Stimulated activated CD8-positive, alpha-beta memory T cell treated with anti-CD3 and anti-CD28 coated beads, Interleukin-4, amount 100 ng/mL, for 48 hours (primary cell): ENCODE measurements at regions not wholly inside any gene's neighbourhood (a gene's known extent, or its start where the extent isn't known, plus 50 kb on each side); places are given as distances from the start of the nearest gene placed in this dataset.
"Not testable (repeated sequence)": the region's sequence is repeated elsewhere in the genome, so short reads cannot be mapped to it uniquely, and the experiment has no call there.

Source experiments
- DNase-seq: peaks from one replicate; pipeline ENCODE4 v3.0.0-alpha.2; 2020

- DNase-seq, result no peak
Measured at GRCh38 chr6:167662075-167662880, 164.4 kb upstream of the AFDN start.

DNA sequence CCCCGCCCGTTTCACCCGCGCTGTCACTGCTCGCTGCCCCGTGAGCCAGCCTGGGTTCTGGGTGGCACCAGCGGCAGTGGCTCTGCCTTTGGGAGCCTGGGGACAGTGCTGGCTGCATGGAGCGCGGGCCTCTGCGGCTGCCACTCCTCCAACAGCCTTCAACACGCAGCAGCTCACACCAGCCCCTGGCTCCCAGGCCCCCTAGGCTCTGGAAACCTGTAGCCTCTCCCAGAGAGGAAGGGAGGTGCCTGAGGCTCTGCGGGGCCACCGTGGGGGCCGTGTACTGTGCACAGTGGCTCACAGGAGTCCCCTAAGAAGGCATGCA is 163.9 kb upstream of the AFDN start:
- no peak for DNase-seq

DNA sequence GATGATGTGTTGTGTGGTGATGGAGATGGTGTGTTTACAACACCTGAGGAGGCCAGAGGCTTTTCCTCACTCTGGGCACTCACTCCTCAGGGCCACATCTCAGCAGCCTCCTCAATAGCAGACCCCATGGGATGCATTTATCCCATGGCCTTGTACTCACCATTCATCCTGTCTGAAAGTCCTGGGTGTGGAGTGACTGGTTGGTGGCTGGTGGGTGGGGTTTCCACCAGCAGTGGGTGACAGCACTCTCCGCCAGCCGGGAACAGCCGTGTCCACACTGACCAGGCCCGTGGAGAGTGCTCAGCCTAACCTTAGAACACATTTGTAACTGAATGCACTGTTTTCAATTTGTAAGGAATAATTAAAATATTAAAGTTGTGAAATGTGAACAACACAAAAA is 163.4 kb upstream of the AFDN start:
- no peak for DNase-seq

GRCh38 chr6:167663784-167664443 is 162.8 kb upstream of the AFDN start:
- no peak for DNase-seq

DNA sequence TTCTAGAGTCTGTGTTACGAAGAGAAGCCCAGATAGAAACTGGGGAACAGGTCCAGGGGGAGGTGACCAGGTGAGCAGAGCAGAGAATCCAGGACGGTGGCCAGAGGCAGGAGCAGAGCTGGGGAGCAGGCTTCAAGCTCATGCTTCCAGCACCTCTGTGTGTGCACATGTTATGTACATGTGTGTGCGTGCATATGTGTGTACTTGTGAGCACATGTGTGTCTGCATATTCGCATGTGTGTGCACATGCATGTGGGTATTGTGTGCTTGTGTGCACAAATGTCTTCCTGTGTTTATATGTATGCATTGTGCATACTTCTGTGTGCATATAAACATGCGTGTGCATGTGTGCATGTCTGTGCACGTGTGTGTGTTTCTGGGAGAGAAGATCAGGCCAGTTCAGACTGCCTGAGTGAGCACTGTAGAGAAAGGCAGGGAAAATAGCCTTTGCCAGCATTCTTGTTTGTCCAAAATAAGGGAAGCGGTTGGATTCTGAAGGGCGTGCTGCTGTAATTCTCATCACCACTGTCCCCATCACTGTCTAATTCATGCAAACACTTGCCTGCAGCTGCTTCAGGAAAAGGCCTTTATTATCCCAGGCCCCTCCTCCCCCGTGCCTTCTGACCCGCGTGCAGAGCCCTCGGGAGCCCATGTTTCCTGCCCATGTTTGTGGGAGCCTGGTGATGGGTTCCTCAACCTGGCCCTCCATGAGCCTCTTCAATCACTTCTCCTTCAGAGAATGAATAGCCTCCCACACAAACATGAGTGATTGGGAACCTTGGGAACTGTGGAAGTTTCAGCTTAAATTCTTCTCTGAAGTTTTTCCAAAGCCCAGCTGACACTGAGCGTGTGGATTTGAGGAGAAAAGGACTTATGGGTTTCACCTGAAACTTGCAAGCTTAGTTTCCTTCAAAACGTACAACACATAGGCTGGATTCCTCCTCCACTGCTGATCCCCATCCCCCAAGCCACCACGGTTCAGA is 161.7 kb upstream of the AFDN start:
- no peak for DNase-seq

- DNase-seq, result no peak
Measured at GRCh38 chr6:167665698-167666330, 160.9 kb upstream of the AFDN start.

DNA sequence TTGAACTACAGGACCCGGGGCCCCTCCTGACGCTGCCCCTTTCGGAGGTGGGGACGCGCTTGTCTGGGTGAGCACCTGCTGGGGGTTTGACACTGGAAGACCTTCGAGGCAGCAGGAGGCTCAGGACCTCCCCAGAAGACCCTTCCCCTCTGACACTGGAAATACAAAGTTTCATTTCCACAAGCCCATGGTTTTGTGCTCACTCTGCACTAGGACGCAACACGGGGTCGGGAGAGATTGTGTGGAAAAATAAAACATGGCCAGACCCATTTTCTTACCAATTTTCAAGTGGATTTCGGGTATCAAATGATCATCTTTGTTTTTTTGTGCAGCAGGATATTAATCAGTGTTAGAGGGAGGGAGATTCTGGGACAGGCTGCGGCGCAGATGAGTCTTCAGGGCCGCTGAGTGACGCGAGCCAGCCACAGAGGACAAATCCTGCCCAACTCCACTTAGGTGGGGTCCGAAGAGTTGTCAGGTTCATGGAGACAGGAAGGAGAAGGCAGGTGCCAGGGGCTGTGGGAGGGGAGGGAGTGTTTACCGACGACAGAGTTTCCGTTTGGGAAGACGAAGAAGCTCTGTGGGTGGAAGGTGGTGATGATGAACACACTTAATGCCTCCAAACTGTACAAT is 160.0 kb upstream of the AFDN start:
- no peak for DNase-seq

- no peak for DNase-seq
Measured at GRCh38 chr6:167667204-167668018, 159.3 kb upstream of the AFDN start.

DNA sequence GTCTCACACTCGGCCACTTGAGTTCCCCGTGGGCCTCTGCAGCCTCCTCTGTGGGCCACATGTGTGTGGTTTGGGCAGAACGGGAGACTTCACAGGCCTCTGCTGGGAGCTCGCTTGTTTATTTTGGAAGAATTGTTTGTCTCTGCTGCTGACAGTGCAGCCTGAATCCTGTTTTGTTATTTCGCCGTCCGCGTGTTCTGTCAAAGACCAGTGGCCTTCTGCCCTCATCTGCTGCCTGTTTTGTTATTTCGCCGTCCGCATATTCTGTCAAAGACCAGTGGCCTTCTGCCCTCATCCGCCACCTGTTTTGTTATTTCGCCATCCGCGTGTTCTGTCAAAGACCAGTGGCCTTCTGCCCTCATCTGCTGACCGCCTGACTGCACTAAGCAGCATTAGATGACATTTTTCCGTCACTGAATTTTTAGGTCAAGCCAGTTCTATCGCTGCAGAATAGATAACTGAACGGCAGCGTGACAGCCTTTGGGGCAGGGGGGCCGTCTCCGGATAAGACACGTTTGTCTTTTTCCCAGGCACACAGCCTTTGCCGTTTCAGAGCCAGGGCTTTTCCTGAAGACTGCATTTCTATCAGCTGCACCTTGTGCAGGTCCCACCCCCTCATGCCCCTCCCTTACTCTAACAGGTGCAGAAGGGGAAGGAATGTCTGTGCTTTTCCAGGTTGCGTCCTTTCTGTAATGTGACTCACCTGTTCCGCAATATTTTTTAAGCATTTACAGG is 158.5 kb upstream of the AFDN start:
- no peak for DNase-seq

- no peak for DNase-seq
Measured at GRCh38 chr6:167668754-167669552, 157.8 kb upstream of the AFDN start.

- DNase-seq, result no peak
Measured at GRCh38 chr6:167669553-167669849, 157.2 kb upstream of the AFDN start.

- DNase-seq, result no peak
Measured at GRCh38 chr6:167669870-167670802, 156.6 kb upstream of the AFDN start.

DNA sequence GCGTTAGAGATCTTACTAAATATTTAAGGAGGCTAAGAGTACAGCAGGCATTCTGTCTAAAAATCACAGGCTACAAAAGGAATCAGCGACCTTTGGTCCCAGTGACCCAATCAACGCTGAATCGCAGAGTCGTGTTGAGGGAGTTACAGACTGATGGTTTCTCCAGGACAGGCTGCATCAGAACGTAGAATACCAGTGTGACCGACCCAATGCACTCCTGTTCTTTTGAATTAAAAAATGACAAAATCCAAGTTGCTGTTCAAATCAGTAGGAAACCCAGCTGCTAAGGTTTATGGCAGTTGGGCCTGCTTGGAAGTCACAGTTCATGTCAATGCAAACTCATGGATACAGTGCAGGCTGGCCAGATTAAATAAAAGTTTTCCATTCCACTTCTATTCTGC is 155.8 kb upstream of the AFDN start:
- no peak for DNase-seq

DNA sequence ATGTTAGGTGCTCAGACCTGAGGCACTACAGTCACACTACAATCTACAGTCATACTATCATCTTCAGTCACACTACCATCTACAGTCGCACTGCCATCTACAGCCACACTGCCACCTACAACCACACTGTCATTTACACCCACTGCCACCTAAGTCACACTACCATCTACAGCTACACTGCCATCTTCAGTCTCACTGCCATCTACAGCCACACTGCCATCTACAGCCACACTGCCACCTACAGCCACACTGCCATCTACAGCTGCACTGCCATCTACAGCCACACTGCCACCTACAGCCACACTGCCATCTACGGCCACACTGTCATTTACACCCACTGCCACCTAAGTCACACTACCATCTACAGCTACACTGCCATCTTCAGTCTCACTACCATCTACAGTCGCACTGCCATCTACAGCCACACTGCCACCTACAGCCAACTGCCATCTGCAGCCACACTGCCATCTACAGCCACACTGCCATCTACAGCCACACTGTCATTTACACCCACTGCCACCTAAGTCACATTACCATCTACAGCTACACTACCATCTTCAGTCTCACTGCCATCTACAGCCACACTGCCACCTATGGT is 155.2 kb upstream of the AFDN start:
- DNase-seq, result not testable (repeated sequence)

GRCh38 chr6:167671977-167672687 is 154.6 kb upstream of the AFDN start:
- DNase-seq, result no peak

DNA sequence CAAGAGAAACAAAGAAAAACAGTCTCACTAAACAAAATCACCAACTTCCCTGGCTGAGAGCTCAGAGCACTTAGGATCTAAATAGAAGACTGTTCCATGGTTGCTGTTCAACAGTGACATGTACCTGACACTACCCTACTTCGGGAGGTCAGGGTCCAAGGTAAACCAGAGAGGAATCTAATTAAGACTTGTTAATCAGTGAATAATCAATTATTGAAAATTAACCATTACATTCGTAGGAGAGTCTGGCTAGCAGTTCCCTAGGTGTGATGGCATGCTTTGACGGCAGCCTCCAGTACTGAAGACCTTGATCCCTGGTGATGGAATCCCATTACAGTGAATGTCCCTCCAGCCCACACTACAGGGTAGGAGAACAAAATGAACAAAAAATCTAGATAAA is 154.0 kb upstream of the AFDN start:
- no peak for DNase-seq

DNA sequence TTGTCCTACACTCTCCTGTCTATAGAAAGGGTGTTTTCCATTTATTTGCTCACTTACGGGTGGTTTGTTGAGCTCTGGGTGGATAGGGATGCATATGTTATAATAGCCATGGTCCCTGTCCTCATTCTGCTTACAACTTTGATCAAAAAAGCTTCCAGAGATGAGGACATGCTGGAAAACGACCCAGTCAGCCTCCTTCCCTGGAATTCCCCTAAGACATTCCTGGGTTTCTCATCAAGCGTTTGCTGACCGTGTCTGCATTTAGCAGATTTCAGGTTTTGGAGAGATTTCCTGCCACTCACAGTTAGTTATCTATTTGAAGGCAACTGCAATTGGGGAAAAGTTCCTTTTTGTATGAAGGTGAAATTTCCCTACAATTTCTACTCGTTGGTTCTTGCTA is 152.8 kb upstream of the AFDN start:
- DNase-seq, result no peak

- DNase-seq, result no peak
Measured at GRCh38 chr6:167674486-167674885, 152.2 kb upstream of the AFDN start.
